Stimulated activated CD8-positive, alpha-beta memory T cell treated with anti-CD3 and anti-CD28 coated beads, Interleukin-12 subunit alpha, Interleukin-12 subunit beta, amount 100 ng/mL, for 24 hours (primary cell): ENCODE measurements at regions not wholly inside any gene's neighbourhood (a gene's known extent, or its start where the extent isn't known, plus 50 kb on each side); places are given as distances from the start of the nearest gene placed in this dataset.

Experiments used
- DNase-seq: peaks from one replicate; pipeline ENCODE4 v3.0.0-alpha.2; 2020; ENCODE audit errors: extremely low read depth

DNA sequence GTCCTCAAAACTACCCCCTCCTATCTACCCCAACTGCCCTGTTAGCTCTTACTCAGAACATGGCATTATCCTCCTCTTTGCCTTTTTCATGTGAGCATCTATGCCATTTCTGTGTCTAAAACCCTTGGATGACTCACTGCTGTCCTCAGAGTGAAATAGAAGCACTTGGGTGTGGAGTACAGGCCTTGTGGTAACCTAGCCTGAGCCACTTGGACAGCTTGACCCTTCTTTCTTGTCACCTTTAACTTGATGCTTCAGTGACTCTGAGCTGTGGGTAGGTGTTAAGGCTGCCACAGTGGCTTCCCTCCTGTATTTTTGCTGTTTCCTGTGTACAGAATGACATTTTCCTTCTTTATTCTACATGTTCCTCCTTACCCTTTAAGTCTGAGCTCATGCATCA lies 391.4 kb downstream of the SH3GL2 start:
- DNase-seq, result no peak

DNA sequence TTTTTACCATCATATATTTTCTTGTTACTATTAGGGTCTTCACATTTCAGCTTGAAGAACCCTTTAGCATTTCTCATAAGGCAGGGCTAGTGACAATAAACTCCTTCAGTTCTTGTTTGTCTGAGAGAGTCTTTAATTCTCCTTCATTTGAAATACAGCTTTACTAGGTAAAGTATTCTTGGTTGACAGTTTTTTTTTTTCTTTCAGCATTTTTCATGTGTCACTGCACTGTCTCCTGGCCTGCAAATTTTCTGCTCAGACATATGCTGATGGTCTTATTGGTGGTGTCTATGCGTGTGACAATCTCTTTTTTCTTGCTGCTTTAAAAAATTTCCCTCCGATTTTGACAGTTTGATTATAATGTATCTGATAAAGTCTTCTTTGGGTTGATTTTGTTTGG lies 399.9 kb downstream of the SH3GL2 start:
- DNase-seq, result no peak

DNA sequence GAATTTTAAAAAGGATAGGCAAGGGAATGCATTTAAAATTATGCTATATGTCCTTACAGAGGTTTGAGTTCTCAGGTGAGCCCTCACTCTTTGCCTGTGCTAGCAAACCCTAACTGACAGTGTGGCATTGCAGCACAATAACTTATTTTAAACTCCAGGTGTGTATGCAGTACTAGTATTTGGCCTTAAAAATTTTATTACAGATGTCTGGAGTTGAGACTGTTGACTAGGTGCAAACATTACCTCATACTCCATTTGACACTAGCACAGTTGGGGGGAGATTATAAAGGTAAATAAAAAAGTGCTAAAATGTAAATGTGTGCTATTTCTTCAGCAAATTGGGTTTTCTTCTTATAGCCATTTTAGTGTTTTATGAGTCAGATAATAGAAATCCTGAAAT lies 407.7 kb downstream of the SH3GL2 start:
- DNase-seq, result no peak

DNA sequence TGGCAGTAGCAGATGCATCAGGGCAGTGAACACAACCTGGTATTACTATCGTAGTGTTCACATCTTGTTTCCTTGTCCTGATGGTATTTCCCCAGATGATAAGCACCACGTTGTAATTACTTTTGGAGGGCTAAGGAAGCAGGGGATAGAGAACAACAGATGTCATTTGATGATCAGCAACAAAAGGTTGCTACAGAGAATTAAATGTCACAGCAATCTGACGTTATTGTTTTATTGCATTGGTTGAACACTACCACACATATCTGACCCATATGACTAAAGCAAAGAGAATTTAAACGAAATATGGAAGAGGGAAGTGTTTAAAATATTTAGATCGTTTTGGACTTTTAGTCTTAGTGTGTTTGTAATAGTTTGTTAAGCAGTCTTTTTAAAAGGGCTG lies 408.3 kb downstream of the SH3GL2 start:
- DNase-seq, result no peak

DNA sequence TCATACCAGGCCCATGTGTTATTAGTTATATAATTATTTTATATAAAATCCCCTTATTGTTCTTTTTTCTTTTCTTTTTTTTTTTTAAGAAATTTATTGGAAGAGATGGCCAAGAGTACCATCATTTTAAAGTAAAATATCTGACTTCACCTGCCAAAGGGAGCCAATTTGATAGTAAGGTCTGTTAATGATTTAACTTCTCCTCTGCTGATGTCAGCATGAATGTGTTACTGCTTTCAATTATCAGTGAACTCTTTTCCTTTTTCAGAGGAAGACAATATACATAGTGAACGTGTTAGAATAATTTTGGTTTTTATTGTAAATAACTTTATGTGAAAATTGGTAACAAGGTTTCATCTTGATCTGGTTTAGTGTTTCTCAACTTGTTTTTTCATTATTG lies 409.6 kb downstream of the SH3GL2 start:
- DNase-seq, result no peak

DNA sequence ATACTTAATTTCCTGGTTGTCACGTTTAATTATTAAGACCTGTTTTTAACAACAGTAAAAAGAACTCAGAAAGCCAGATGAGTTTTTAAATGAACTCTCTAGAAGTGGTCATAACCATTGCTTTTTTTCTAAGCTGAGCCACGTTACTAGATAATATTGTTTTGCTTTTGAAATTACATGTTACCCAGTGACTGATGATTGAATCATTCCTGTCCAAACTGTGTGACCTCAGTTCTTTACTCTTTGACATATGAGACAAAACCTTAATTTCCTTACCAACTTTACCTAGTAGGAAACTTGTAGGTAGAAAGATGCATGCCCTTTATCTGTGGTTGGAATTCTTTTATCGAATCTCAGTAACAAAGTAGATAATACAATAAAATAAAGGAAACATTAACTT lies 411.7 kb downstream of the SH3GL2 start:
- no peak for DNase-seq

DNA sequence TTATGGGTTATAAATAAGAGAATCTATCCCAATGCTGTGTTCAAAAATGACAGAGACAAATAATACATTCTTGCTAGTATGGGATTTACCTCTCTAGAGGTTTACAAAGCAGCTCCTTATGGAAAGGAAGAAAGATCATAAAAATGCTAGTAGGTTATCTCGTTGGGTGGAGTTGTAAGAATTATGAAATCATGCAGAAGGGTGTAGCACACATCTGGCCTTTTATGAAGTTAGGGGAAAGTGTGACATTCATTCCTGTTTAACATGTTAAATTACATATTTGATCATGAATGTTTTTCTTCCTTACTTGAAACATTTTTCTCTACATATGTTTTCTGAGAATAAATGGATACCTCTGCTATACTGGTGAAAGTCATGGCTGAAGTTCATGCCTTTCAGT lies 414.2 kb downstream of the SH3GL2 start:
- DNase-seq, result no peak

DNA sequence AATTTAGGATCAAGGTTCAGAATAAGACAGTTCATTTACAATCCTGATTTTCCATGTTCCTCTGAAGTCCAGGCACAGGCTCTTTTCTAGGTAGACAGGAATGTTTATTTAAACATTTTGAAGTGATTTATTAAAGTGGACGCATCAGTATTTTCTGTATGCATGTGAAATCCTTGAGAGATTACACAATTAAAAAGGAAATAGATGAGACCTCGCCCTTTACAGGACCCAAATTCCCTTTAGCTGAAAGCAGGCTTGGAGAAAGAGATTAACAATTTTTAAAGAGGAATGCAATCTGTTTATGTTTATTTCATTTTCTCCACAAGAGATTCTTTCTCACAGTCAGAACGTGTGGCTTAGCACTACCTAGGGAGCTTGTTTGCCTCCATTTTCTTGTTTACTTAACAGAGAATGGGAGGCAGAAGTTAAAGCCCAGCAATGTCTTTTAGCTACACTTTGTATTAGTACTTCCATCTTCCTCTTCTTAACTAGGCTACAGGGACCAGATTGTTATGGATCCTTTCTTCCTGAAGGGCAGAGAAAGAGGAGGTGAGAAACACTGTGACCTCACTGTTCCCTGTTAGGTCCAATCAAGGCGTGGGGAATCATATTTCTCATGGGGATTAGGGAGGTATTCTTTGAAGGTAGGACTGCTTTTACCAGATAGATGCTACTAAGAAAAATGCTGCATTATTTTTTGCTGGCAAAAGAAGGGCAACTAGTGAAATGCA lies 416.0 kb downstream of the SH3GL2 start:
- DNase-seq, result no peak

DNA sequence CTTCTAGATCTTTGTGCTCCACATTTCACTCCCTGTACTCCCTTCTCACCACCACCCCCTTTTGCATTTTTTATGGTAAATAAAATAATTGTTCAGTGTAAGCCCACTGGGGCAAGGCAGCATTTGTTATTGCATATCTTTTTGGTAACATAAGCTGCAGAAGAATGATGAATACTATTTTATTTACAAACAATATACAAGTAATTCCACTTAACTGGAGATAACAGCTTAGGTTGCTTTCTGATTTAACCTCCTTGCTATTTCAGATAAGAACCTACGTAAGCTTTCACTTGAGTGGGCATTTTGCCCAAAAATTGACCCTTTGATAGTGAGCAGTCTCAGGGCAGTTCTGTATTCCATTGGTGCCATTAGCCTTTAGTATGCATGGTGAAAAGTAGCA lies 417.9 kb downstream of the SH3GL2 start:
- DNase-seq, result no peak

DNA sequence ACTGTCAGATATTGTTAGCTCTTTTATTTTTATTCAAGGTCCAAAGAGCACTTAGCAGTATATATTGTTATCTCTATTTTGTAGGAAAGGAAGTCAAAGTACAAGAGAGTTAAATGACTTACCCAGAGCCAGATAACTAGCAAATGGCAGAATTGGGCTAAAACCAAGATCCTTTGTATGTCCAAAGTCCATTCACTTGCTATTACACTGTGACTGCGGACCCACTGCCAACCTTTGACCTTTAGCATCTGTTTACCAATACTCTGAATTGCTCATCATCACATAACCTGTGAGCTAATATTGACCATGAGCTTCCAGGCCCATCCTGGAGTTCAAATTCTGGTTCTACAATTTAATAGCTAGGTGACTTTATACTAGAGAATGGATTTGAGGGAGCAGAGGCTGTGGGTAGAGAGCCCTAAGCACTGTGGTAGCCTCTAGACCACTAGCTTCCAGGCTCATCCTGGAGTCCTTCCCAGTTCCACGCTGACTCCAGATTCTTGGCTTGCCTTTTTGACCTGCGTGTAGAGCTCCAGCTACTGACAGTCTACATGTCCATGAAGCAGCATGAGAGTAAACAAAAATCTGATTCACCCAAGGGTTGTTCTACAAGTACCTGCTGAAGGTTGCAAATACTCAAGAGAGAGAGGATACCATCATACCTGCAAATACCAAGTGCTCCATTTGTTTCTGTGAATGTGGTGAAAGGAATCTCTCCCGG lies 424.0 kb downstream of the SH3GL2 start:
- no peak for DNase-seq

DNA sequence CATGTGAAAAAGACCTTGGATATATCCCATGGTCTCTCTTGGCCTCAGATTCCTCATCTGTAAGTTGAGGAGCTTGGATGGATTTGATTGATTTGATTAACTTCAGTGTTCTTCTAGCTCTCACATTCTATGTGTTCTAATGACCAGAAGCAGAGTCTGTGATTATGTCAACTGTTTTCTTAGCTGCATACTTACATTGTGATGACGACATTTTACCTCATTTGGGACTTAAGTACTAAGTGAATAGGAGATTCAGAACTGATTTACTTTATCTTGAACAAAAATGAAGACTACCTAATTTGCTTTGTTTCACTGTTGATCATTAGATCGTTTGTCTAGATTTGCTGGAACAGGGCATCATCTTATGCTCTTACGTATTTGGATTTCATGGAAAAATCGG lies 427.7 kb downstream of the SH3GL2 start:
- no peak for DNase-seq

DNA sequence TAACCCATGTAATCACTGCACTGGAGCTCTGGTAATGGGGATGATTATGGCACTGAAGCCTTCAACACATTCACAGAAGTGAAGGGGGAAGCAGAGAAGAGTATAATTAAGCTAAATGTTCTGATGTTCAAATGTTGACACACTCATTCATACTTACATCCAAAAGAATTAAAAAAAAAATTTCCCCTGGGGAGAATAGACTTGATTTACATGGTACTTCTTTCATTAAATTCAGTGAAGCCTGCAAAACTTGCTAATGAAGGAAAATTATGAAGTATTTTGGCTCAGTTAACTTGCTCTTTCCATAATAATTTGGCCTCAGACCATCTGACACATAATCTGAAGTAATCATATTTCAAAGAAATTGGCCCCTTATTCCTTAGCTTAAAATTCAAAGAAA lies 428.8 kb downstream of the SH3GL2 start:
- no peak for DNase-seq

DNA sequence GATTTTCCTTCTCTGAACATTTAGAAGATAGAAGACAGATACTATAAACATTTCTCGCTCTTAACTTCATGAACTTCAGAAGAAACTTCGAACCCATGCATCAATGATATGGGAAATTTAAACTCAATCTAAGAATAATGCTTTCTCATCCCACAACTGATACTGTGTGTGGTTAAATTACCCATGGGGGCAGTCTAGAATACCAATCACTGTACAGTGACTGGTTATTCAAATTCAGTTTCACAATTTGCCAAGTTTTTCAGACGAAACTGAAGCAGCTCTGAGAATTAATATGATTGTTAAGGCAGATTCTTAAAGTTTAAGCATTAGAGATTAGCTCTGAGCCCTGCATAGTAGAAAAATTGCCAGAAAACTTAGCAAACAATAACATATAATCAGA lies 431.0 kb downstream of the SH3GL2 start:
- no peak for DNase-seq

DNA sequence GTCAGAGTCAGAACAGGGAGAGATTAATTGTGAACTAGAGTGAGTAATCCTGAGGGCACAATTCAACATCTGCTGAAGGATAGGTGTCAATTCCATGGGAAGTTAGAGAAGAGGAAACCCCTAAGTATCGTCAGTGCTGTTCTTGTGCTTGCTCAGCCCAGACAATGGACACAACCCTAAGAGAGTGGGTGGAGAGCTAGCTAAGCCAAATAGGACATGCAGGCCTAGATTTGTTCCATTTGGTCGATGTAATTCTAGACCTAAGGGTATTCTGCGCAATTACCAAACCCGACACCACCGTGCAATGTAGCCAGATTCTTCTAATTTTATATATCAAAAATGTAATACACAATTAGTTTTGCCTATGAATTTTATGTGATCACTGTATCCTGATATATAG lies 431.6 kb downstream of the SH3GL2 start:
- DNase-seq, result no peak

DNA sequence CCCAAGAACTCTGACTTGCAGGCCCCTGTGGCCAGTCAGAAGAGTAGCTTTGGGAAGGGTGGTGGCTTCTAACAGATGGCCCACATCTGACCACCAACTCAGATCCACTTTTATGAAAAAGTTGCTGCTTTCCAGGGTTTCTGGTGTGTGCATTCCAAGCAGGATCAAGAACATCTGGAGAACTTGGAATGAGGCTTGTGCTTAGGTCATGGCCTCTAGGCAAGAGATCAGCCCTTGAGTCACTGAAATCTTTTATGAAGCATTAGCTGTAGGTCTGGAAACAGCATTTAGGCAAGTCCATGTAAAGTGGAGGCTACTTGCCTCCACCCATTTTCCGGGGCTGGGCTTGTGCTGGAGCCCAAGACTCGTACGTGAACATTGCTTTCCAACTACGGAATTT lies 433.3 kb downstream of the SH3GL2 start:
- DNase-seq, result no peak

DNA sequence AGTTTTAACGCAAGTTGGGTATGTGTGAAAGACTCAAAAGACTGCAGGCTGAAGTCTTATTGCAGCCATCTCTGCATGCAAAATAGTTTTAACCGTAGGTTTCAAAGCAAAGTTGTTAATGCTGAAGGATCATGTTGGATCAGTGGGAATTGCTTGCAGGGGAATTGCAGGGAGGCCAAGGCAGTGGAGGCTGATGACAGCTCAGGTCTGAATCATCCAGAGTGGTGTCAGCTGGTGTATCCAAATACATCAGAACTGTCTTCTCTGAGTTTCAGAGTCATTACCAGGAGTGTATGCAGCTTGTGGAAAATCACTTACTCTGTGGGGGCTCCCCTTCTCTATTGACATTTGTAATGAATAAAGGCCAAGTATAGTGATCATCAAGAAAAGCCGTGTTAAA lies 435.7 kb downstream of the SH3GL2 start:
- DNase-seq, result no peak

DNA sequence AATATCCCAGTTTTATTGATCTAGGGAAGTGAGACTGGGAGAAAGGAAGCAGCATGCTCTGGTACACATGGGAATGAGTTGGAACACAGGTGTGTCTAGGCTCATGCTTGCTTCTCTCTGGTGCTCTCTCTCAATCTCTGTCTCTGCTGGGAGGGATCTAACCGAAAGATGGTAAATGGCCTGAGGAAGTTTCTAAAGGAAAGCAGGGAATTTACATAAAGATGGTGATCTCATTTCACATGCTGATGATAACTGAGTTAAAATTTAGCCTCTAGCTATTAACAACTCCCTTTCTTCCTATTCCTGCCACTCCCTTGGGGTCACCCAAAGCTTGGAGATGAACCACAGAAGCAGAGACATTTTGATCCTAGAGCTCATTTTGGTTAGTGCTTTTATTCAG lies 436.2 kb downstream of the SH3GL2 start:
- no peak for DNase-seq

DNA sequence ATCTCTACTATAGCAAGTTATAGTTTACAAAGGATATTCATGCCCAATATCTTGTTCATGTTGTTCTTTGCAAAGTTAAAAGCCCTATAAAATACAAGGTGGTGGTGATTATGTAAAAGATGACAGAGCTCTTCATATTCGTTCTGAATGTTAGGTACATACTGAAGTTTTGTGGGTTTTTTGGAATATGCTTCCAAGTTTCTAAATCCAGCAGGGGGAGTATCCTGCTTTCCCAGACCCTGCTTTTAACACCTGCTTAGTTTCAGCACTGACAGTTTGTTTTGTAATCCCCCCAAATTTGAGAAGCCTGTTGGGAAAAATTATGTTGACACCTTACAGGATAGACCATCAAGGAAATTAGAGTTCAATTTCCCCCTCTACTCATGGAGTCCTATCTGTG lies 438.3 kb downstream of the SH3GL2 start:
- no peak for DNase-seq

DNA sequence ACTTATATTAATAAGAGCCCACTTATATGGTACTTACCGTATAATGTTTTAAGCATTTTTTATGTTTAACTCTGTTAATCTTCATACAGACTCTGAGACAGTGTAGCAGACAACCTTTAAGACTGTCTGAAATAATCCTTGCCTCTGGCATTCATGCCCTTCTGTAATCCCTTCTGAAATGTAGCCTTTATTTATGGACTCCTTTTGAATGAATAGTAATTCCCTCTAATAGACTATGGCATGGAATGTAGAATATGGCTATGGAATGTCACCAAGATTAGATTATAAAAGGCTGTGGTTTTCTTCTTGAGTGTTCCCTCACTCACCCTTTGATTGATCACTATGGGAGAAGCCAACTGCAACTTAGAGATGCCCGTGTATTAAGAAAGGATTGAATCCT lies 439.4 kb downstream of the SH3GL2 start:
- no peak for DNase-seq

DNA sequence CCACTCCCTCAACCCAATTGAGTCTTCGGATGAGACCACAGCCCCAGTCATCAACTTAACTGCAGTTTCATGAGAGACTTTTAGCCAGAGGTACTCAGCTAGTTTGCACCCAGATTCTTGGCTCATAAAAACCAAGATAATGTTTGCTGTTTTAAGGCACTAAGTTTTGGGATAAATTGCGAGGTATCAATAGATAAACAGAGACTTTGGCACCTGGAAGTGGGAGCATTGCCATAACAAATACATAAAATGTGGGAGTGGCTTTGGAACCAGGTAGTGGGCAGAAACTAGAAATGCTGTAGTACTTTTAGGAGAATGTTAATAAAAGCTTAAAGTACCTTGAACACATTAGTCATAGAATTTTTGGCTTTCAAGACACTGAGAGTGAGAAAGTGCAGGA lies 439.8 kb downstream of the SH3GL2 start:
- DNase-seq, result no peak

DNA sequence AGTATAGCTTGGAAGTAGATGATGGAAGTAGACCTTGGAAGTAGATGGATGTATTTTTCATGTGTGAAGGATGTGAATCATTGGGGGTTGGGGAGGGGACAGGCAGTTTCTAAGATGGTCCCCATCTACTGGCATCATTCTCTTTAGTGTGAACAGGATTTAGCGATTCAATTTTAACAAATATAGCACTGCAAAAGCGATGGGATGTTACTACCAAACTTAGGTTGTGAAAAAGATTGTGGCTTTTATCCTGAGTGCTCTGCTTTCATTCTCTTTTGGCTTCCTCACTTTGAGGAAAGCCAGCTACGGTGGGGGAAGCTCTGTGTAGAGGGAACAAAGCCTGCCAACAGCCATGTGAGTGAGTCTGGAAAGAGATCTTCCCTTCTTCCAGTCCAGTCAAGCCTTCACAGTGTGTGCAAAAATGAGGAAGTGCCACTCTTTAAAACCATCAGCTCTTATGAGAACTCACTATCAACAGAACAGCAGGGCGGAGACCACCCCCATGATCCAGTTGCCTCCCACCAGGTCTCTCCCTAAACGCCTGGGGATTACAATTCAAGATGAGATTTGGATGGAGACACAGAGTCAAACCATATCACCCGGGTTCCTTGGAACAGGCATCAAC lies 441.4 kb downstream of the SH3GL2 start:
- DNase-seq, result no peak

DNA sequence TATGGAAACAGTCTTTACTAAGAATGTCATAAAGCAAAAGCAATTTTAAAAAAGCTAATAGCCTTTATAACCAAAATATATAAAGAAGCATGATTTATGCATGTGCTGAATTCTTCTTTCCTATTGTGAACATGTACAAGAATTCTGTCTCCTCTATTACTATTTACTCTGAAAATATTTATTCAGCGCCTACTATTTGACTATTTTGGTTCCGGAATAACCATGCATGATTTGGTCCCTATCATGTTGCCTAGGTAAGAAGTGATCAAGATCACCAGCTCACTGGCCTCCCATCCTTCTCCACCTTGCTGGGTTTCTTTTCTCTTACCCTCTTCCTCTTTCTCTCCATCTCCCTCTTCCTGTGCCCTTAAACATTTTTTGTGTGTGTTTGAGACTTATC lies 443.8 kb downstream of the SH3GL2 start:
- DNase-seq, result no peak

DNA sequence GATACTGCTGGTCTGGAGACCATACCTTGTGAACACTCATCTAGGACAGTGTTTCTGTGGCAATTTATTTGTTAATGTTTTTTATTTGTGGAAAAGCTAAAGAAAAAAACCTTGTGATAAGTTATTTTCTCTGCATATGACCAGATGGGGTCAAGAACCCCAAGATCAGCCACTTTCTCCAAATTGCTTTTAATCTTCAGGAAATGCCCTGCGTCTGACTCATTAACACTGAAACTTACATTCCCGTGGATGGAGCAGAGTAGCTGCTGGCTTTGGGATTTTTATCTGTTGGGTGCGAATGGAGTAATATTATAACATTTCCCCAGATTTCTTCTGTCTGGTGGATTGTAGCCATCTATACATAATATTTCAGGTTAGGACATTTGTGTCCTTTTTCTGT lies 444.5 kb downstream of the SH3GL2 start:
- no peak for DNase-seq
